ENCODE measurements at regions not wholly inside any gene's neighbourhood (a gene's known extent, or its start where the extent isn't known, plus 50 kb on each side); places are given as distances from the start of the nearest gene placed in this dataset.

- in situ Hi-C loops (cut with HindIII; ENCODE audit: low pct_unique_long_range_greater_than_20kb, low sequenced_read_pairs) = no loop called here
- no TSS peak for BruUV-seq (replicated peaks)
- Histone ChIP-seq H3K9me3 (ENCODE audit: control insufficient read depth, insufficient read depth, low read depth, low read length) (no peaks in the 10 kb centered on the region), H3K4me3 (ENCODE audit: low read depth in 2 of 2, low read length in 2 of 2) (no peak overlapping the region), H3K27ac (ENCODE audit: low read length) (no peak overlapping the region), H3K36me3 (ENCODE audit: control insufficient read depth, insufficient read depth, low read length) (no peaks in the 10 kb centered on the region), H3K4me1 (ENCODE audit: control insufficient read depth, insufficient read depth, low read length) (no peaks in the 10 kb centered on the region), H3K27me3 (ENCODE audit: control insufficient read depth, insufficient read depth, low read length) (no peaks in the 10 kb centered on the region)
- no peak for DNase-seq (ENCODE audit: low read depth, low spot score)
- intact Hi-C loops (cut with micrococcal nuclease; ENCODE audit: unreplicated experiment) = no loop called here
- ChIA-PET POLR2A (no interaction called here), CTCF (no interaction called here)
- TF ChIP-seq CTCF (IDR thresholded peaks at IDR 0.05) = no peak
- no peak for TF ChIP-seq TCF7L2 (IDR thresholded peaks at IDR 0.05; ENCODE audit: low read depth, low read length)
- TF ChIP-seq SIN3A (IDR thresholded peaks at IDR 0.05; ENCODE audit: borderline replicate concordance, insufficient read depth, low read depth, low read length) = no peak
- no peak for TF ChIP-seq POLR2AphosphoS5 (IDR thresholded peaks at IDR 0.05; ENCODE audit: low read depth, low read length)
- no peak for TF ChIP-seq REST (IDR thresholded peaks at IDR 0.05; ENCODE audit: insufficient read depth in 1 of 2, low read depth in 2 of 2, low read length in 1 of 2)
- no peak for ATAC-seq
These were observed 1087.4 kb upstream of the SLIT2 start for GRCh38 chr4:19164334-19164733.

GRCh38 chr4:19159874-19160273 lies 1091.8 kb upstream of the SLIT2 start:
- DNase-seq (ENCODE audit: low read depth, low spot score) = no peak
- Histone ChIP-seq H3K4me1 (ENCODE audit: control insufficient read depth, insufficient read depth, low read length) (no peaks in the 10 kb centered on the region), H3K36me3 (ENCODE audit: control insufficient read depth, insufficient read depth, low read length) (no peaks in the 10 kb centered on the region), H3K9me3 (ENCODE audit: control insufficient read depth, insufficient read depth, low read depth, low read length) (no peaks in the 10 kb centered on the region), H3K4me3 (ENCODE audit: low read depth in 2 of 2, low read length in 2 of 2) (no peak overlapping the region), H3K27ac (ENCODE audit: low read length) (no peak overlapping the region), H3K27me3 (ENCODE audit: control insufficient read depth, insufficient read depth, low read length) (no peaks in the 10 kb centered on the region)
- CTCF ChIA-PET = no interaction called here
- BruUV-seq (replicated peaks) = no TSS peak
- in situ Hi-C loops (cut with HindIII; ENCODE audit: low pct_unique_long_range_greater_than_20kb, low sequenced_read_pairs) = no loop called here
- POLR2A ChIA-PET = interaction anchor here (0.6 kb wide), 1 partner anchor 10 kb away, joined by 3 read pairs; no protein-coding TSS in a partner anchor
- TF ChIP-seq POLR2AphosphoS5 (IDR thresholded peaks at IDR 0.05; ENCODE audit: low read depth, low read length) (no peak), CTCF (IDR thresholded peaks at IDR 0.05) (no peak), REST (IDR thresholded peaks at IDR 0.05; ENCODE audit: insufficient read depth in 1 of 2, low read depth in 2 of 2, low read length in 1 of 2) (no peak), TCF7L2 (IDR thresholded peaks at IDR 0.05; ENCODE audit: low read depth, low read length) (no peak), SIN3A (IDR thresholded peaks at IDR 0.05; ENCODE audit: borderline replicate concordance, insufficient read depth, low read depth, low read length) (no peak)
- intact Hi-C loops (cut with micrococcal nuclease; ENCODE audit: unreplicated experiment) = no loop called here
- ATAC-seq = no peak

Data from Panc1 (cell line).